Transverse colon (tissue), 4 donors: ENCODE measurements at regions not wholly inside any gene's neighbourhood (a gene's known extent, or its start where the extent isn't known, plus 50 kb on each side); places are given as distances from the start of the nearest gene placed in this dataset.

Experiments used
- POLR2A ChIP-seq: fragments of 450-650 bp; IDR thresholded peaks from one replicate; pipeline ENCODE4 v1.6.1; 2016; ENCODE audit warnings: antibody characterized with exemption, mild to moderate bottlenecking, moderate library complexity
- POLR2AphosphoS5 ChIP-seq, 3 donors: sonication (generic); formaldehyde crosslinking; IDR thresholded peaks; one replicate each; pipeline ENCODE4 v1.6.1; 2016; ENCODE audit warnings: antibody characterized with exemption in 3 of 3
- TF ChIP-seq, protein P1 (sequence below), 5 experiments: fragments of 200-600 bp in 3 of 5; fragments of 450-650 bp in 2 of 5; sonication (generic) in 3 of 5; IDR thresholded peaks; 1 replicate in 2 of 5; 2 replicates in 3 of 5; pipeline ENCODE4 v1.5.1; 2016 to 2017; ENCODE audit warnings: antibody characterized with exemption in 5 of 5, inconsistent platforms in 3 of 5, mild to moderate bottlenecking in 2 of 5, moderate library complexity in 1 of 5

DNA sequence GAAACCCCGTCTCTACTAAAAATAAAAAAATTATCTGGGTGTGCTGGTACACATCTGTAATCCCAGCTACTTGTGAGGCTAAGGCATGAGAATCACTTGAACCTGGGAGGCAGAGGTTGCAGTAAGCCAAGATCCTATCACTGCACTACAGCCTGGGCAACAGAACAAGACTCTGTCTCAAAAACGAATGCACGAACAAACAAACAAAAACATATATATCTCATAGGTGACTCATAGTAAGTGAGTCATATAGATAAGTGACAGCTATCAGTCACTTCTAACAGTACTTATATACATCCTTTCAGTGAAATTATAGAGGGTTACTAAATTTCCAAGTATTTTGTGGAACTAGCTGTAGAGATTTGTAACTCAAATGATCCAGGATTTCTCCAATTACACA lies 127.3 kb upstream of the FIGN start:
- TF ChIP-seq, protein P1, sequence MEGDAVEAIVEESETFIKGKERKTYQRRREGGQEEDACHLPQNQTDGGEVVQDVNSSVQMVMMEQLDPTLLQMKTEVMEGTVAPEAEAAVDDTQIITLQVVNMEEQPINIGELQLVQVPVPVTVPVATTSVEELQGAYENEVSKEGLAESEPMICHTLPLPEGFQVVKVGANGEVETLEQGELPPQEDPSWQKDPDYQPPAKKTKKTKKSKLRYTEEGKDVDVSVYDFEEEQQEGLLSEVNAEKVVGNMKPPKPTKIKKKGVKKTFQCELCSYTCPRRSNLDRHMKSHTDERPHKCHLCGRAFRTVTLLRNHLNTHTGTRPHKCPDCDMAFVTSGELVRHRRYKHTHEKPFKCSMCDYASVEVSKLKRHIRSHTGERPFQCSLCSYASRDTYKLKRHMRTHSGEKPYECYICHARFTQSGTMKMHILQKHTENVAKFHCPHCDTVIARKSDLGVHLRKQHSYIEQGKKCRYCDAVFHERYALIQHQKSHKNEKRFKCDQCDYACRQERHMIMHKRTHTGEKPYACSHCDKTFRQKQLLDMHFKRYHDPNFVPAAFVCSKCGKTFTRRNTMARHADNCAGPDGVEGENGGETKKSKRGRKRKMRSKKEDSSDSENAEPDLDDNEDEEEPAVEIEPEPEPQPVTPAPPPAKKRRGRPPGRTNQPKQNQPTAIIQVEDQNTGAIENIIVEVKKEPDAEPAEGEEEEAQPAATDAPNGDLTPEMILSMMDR (IDR thresholded peaks at IDR 0.05), result no peak
- no peak for TF ChIP-seq POLR2A
- TF ChIP-seq POLR2AphosphoS5 (IDR thresholded peaks at IDR 0.05), result no peak
